HT1080 (cell line): ENCODE measurements at regions not wholly inside any gene's neighbourhood (a gene's known extent, or its start where the extent isn't known, plus 50 kb on each side); places are given as distances from the start of the nearest gene placed in this dataset.

Experiments
- DNase-seq: peaks from one replicate; pipeline ENCODE4 v3.0.0-alpha.2; 2015; ENCODE audit warnings: low read depth

DNA sequence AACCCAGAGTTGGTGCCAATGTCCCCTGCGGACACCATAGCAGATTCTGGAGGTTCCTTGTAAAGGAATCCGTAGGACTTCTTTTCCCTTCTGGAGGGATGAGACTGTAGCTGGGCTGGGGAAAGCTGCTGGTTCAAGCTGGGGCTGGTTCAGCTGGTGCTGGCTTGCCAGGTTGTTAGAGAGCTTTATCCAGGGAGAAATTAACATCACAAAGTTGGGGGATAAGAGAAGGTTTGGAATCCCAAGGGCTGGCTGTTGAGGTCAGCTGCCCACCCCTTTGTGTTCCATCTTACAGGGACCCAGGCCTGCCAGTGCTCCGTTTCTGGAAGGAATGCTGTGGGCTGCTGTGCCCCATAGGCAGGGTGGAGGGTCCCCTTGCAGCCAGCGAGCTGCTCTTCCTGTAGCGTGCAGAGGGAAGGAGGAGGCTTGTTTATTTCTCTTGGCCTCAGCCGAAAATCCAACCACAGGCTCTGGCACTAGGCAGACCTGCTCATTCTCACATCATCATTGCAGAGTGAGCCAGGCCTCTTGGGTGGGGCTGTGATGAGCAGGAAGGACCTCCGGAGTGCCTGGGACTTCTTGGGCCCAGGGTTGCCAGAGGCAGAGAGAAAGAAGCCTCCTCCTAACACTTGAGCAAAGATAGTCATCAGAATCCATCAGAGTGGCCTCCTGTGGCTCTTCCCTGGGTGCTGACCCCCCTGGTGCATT is 251.1 kb downstream of the SEC14L1 start:
- peak; percentile 93 for DNase-seq

DNA sequence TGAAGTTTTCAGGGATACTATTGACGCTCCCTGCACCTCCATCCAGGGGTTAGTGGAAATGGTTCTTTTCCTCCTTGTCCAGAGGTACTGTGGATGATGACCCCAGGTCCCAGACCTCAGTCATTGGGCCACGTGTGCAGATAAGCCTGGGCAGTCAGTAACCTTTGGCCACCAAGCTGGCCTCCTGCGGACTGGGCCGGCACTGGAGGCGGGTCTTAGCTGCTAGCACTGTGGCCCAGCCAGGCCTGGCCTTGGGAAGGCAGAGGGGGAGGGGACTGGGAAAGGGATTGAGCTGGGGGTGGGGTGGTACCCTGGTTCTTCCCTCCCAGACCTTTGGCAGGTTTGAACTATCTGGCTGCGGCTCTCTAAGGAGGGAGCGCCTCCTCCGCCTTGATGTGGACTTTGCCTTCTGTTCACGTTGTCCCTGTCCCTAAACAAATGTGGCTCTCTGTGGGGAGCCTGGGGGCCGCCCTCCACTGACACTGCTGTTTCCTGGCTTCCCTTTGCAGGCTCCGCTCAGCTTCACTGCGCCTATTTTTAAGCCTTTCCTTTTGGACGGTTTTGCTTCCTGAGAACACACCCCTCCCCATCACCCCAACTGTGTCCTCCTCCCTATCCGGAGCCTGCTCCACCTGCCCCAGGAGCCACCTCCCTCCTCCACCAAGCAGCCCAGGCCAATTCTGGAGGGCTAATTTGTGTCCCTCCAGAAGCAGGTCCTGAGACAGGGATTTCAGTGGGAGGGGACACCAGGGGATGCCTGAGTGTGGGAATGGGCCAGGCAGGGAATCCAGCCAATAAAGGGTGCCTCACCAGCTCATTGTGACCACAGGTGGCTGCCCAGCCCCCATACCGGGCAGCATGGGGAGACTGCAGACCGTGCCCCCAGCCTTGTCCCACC is 251.9 kb downstream of the SEC14L1 start:
- no peak for DNase-seq

DNA sequence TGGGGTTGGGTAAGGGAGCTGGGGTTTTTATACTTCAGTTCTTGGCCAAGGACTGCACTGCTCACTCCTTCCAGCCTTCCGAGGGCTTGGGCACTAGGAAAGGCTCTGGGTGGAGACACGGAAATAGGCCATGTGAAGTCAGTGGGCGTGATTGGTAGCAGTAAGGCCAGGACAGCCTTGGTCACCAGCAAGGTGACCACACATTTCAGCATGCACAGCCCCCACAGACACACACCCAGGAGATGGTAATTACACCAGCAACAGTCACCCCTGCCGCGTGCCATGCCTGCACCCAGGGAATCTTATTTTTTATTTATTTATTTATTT is 252.5 kb downstream of the SEC14L1 start:
- DNase-seq = no peak

DNA sequence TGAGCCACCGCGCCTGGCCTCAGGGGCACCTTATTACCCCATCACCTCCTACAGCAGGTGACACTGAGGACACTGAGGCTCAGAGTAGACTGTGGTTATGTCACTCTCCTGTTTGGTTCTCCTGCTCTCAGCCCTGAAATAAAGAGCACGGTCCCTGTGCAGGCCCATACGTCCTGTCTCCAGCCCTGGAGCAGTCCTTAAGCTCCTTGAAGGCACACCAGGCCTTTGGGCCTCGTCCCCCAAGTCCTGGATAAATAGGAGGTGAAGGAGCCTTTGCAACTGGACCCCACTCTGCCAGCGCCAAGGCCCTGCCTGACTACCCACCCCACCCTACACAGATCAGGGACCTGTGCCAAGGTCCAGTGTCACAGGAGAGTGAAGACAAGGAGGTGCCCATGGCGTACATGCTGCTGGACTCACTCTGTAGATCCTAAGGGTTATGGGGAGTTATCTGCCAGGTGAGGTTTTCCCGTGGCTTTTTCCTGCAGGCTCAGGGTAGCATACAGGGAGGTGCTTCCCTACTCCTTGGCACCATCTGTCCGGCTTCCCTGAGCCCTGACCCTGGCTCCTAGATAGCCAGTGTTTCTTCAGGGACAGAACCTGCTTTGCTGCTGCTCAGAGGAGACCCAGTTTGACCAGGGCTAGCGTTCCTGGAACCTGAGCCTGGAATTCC is 253.2 kb downstream of the SEC14L1 start:
- no peak for DNase-seq

DNA sequence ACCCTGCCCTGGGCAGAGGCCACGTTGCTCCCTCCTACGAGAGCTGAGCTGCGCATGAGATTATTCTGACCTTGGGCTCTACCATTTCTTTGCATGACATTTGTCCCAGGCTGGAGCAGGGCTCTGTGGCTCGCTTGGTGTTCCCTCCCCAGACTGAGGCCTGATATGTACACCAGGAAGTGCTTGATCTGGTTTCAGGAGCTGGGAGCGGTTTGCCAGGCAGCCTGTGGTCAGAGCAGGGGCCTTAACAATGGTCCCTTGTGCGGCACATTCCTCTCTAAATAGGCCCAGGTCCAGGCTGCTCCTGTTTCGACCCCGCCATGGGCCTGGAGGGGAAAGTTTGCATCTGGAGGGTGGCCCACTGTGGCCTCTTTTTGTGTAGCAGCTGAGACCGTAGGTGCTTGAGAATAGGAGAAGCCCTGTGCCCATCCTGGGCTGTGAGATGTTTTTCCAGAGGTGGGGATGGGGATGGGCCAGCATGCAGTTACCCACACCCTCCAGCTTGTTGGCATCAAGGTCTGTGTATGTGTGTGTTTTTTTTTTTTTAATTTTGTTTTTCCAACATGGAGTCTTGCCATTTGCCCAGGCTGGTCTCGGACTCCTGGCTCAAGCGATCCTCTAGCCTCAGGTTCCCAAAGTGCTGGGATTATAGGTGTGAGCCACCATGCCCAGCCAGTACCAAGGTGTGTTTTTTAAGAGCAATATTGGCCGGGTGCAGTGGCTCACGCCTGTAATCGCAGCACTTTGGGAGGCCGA is 253.9 kb downstream of the SEC14L1 start:
- peak; percentile 83 for DNase-seq

DNA sequence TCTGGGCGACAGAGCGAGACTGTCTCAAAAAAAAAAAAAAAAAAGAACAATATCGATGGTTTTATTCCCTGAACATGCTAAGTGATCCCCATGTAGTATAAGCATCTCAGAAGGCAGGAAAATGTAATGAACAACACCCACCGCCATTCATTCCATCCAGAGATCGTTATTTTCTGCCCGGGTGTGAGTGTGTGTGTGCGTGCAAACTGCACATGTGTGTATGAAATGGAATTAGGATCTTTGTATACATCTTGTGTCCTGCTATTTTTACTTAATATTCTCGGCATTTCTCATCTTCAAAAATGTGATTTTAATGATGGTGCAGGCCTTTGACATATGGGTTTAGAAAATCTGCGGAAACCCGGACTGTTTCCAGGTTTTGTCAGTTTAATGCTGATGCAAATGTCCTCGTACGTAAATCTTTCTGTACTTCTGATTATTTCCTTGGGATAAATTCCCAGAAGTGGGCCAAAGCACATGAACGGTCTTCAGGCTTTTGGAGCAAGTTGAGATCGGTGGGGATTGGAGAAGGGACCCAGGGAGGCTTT is 254.8 kb downstream of the SEC14L1 start:
- no peak for DNase-seq

DNA sequence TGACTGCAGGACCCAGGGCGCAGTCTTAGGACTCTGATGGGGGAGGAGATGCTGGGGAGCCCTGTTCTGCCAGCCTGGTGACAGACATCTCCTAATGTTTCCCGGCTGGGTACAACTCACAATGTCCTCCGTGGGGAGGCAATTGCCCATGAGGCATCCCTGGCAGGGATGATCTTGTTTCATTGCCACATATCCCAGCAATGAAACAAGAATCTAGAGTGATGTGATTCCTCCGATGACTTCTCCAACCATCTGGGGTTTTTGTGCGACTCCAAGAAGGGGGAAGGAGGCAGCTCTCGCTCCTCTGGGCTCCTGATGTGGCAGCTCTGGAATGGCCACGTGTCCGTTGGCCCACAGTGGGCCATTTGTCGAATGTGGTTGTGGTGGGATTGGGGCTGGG is 255.8 kb downstream of the SEC14L1 start:
- no peak for DNase-seq

DNA sequence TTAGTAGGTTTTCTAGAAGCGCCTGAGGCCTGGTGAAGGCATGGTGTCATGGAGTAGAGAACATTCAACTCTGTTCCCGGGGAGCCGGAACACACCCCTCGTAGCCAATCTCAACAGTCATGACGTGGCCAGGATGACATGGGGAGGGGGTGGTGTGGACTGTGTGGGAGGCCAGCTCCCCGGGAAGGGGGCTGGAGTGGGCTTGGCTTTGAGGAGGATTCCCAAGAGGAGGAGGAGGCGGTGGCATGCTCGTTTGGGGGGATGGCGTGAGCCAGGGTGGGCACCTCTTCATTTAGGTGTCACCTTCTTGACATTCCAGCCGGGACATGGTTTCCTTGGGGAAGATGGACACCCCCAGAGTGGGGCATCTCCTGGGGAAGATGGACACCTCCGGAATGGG is 257.5 kb downstream of the SEC14L1 start:
- no peak for DNase-seq

DNA sequence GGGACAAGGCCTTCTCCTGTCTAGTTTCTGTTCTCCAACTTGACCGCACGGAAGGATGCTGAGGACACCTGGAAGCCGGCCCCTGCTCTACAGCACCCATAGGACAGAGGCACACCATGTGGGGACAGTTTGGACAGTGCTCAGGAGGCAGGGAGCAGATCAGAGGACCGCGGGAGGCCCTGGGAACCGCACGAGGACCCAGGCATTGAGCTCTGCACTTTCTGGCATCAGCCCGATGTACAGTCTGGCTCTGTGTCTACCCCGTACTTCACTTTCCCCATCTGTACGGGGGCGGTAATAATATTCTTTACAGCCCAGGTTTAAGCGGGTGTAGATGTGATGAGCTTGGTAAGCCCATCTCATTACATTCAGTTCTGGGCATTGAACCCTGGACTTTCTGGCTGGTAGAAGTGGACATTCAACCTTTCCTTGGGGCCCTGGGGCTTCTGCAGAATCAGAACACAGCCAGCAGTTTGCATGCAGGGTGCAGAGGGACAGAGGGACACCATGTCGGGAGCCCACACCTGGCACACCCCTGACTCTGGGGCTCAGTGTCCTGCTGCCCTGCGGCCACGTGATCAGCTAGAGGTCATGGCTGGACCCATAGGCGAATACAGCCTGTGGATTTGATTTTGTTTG is 258.7 kb downstream of the SEC14L1 start:
- DNase-seq = no peak

DNA sequence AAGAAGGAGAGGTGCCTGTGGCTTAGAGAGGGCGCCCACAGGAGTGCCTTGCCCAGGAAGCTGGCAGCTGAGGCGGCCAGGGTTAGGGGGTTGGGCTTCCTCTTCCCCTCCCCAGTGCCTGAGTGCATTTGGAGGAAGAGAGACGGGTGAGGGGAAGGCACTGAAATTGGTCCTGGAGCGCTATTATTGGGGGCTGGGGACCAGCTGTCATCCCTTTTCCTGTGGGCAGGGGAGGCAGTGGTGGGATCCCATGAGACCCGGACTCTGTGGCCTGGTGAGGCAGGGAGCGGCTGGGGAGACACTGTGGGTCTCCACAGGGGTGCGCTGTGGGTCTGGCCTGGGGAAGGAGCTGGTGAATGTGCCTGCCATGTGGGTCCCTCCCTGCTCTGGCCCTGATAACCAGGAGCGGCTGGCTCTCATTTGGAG is 259.7 kb downstream of the SEC14L1 start:
- no peak for DNase-seq

DNA sequence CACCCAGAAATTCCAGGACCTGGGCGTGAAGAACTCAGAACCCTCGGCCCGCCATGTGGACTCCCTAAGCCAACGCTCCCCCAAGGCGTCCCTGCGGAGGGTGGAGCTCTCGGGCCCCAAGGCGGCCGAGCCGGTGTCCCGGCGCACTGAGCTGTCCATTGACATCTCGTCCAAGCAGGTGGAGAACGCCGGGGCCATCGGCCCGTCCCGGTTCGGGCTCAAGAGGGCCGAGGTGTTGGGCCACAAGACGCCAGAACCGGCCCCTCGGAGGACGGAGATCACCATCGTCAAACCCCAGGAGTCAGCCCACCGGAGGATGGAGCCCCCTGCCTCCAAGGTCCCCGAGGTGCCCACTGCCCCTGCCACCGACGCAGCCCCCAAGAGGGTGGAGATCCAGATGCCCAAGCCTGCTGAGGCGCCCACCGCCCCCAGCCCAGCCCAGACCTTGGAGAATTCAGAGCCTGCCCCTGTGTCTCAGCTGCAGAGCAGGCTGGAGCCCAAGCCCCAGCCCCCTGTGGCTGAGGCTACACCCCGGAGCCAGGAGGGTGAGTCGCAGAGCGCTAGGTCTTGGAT is 261.5 kb downstream of the SEC14L1 start:
- DNase-seq = no peak

DNA sequence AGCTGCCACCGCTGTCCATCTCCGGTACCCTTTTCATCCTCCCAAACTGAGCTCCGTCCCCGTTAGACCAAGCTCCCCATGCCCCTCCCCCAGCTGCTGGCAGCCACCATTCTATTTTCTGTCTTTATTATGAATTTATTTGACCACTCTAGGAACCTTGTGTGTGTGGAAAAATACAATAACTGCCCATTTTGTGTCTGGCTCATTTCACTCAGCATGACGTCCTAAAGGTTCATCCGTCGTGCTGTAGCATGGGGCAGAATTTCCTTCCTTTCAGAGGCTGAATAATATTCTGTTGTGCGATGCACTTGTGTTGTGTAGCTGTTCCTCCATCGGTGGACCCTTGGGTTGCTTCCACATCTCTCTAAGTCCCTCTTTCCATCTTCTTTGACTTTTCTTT is 263.1 kb downstream of the SEC14L1 start:
- no peak for DNase-seq

DNA sequence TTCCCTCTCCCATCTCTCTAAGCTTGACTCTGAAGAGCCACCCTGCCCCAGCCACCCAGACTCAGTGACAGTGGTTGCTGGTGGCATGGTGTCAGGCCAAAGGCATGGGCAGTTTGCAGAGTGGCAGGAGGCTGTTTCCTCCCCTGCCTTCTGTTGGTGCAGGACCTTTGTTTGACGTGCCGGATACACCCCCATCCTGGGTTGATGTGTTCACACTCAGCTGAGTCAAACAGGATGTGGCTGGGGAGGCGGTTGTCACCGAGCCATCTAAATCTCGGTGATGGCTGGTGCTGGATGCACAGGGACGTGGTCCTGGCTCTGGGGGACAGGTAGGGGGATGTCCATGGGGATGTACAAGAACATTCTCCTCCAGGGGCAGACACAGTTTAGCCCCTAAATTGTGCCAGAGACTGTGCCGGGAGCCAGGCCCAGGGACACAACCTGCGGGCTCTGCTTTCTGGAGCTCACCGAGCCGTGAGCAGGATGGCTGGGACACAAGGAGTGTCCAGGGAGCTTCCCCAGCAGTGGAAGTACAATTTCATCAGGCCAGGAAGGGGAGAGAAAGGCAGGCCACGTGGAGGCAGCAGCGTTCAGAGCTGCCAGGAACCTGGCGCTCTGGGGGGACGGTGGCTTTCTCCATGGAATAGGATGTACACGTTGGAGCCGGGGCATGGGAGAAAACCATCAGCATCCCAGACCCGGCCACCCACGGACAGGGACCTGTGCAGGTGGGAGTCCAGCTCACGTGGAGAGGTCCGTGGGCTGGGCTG is 264.2 kb downstream of the SEC14L1 start:
- peak; percentile 89 for DNase-seq

DNA sequence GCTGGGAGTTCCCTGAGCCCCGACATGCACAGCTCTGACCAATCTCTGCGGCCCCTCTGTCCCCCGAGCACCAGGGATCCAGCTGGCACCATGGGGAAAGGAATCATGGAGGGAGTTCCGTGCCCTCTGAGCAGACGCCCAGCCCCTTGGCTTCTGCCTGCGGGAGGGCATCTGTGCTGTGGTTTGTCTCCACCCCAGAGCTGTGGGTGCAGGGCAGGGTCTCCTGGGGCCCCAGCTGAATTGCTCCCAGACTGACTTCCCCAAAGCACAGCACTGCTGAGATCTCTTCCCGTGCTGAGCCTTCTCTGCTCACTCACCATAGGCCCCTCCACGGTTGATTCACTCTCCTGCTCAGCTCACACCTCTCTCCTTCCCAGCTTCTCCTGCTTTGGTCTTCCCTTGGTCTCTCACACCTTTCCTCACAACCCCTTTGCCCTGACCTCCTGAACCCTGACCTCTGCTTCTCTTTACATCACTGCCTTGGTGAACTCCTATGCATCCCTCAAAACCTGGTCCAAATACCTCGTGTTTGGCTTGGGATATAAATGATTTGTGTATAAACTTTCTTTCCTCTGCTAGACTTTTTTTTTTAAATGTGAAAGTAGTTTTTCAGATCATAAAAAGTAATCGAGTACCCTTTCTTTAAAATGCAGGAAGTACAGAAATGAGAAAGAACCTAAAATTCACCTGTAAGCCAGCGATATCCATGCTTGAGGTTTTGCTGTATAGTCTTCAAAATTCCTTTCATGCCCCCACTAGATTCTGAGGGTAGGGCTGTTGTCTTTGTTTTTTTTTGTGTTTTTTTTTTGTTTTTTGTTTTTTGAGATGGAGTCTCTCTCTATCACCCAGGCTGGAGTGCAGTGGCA is 265.3 kb downstream of the SEC14L1 start:
- DNase-seq = no peak

DNA sequence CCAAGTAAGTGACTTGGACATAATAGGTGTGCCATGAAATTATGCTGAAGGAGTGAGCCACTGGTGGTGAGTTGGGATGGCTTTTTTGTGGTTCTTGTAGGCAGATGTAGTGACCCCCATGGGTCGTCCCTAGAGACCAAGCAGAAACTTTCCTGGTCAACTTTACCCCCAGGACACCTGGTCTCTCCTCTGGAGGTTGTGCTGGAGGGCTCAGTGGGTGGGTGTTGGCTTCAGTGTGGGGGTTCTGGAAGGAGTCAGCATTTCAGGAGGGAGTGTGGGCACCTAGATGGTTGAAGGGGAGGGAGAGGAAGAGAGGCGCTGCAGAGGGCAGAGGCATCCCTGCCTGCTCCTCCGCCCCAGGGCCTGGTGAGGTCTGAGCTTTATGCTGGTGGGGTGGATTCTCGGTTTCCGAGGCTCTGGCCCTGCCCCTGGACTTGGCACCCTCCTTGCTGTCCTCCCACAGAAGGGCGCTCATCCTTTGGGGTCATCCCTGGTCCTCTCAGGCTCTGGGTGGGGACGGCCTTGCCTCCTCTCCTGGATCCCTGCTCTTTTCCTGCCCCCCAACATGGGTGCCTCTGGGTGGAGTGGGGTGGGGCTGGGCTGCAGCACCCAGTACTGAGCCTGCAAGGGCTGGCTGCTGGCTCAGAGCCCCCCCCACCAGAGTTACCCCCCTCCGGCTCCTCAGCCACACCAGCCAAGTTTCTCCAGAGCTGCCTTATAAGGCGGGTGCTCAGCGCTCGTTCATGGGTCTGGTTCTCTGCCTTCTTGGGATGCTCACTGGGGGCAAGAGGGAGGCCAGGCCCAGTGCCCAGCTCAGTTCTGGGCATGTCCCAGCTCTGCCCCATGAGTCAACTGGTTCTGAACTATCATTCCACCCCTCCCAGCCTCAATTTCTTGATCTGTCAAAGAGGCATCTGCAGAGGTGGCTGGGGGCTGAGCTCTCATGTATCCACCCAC is 266.8 kb downstream of the SEC14L1 start:
- DNase-seq = no peak

DNA sequence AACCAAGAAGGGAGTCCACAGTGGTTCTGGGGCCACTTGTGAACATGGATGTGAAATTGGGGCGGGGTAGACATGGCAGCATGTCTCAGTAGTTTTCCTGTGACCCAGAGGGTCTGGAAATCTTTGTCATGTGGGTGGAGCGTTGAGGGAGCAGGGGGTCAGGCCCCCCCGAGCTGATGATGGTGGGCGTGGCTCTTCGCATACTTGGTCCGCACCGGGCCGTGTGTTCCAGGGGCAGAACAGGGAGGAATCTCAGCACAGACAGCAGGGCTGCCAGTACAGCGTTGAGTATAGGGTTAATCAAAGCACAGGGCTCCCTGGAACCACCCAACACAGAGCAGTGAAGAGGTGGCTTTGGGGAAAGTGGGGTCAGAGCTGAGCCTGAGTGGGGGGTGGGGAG is 267.5 kb downstream of the SEC14L1 start:
- no peak for DNase-seq
